Esophagus muscularis mucosa (tissue), 4 donors: ENCODE measurements at regions not wholly inside any gene's neighbourhood (a gene's known extent, or its start where the extent isn't known, plus 50 kb on each side); places are given as distances from the start of the nearest gene placed in this dataset.

Source experiments
- CTCF ChIP-seq, 3 experiments: fragments of 200-600 bp in 2 of 3; fragments of 450-650 bp in 1 of 3; sonication (generic) in 2 of 3; IDR thresholded peaks; one replicate each; pipeline ENCODE4 v1.5.1; 2017 to 2019; ENCODE audit warnings: antibody characterized with exemption in 3 of 3, mild to moderate bottlenecking in 2 of 3, moderate library complexity in 1 of 3
- EP300 ChIP-seq: sonication (generic); formaldehyde crosslinking; IDR thresholded peaks from one replicate; pipeline ENCODE4 v1.6.1; 2017; ENCODE audit warnings: antibody characterized with exemption
- POLR2A ChIP-seq: fragments of 450-650 bp; IDR thresholded peaks from one replicate; pipeline ENCODE4 v1.6.1; 2017; ENCODE audit warnings: antibody characterized with exemption, moderate library complexity, mild to moderate bottlenecking, low read depth
- POLR2AphosphoS5 ChIP-seq, 2 donors: sonication (generic); formaldehyde crosslinking; IDR thresholded peaks; one replicate each; pipeline ENCODE4 v1.6.1; 2017; ENCODE audit warnings: antibody characterized with exemption in 2 of 2

- TF ChIP-seq CTCF (IDR thresholded peaks at IDR 0.05) (no peak), POLR2AphosphoS5 (IDR thresholded peaks at IDR 0.05) (no peak), EP300 (no peak), POLR2A (no peak)
Measured at GRCh38 chr19:33941133-33941532, 144.5 kb downstream of the KCTD15 start.
